ENCODE measurements at regions not wholly inside any gene's neighbourhood (a gene's known extent, or its start where the extent isn't known, plus 50 kb on each side); places are given as distances from the start of the nearest gene placed in this dataset.
A peak's percentile ranks its signal among the peaks of the same experiment; 100 is the strongest.
"Not testable (repeated sequence)": the region's sequence is repeated elsewhere in the genome, so short reads cannot be mapped to it uniquely, and the experiment has no call there.

DNA sequence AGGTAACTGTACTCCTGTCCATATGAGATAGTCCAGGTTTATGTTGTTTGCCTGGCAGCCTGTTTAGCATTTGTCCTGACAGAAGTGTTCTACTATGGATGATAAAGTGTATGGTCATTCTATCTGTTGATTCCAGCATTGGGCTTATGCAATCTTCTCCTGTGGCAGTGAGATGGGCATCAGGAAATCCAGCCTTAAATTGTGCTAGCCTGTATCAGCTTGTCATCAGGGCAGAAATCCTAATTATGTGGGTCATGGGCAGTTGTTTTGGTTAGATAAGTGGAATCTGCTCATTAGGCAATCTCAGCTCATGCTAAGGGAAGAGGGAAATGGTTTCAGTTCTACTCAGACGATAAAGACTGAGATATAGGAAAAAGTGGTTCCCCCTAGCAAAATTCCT, 247.4 kb upstream of the CHD1 start:
- DNase-seq, result peak; percentile 42 to 74

DNA sequence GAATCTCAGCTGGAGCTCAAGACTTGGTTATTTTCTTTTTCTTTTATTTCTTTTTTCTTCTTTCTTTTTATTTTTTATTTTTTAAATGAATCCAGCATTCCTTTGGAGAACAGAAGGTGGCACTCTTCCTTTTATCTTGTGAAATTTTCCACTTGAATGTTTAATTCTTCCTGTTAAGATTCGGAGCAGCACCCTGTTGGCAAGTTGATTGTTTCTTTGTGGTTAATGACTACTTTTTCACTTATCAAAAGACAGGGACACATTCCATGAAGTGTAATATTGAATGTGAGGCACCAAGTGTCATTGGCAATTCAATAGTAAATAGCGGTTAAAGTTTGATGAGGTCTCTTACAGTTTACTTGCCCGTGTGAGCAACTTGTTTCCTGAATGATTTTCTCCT, 240.5 kb upstream of the CHD1 start:
- H3K79me2 ChIP-seq (ENCODE audit: control insufficient read depth, insufficient read depth, low read length, poor library complexity), result no peaks in the 10 kb centered on the region
- H4K91ac ChIP-seq (ENCODE audit: low read depth, low read length), result no peak overlapping the region
- H2BK5ac ChIP-seq (ENCODE audit: low read depth, low read length, poor library complexity), result no peak overlapping the region
- no CpG with 5 or more reads among the region's 3 CpGs for WGBS (ENCODE audit: extremely low coverage, insufficient coverage, insufficient read length)
- no peaks in the 10 kb centered on the region for H3K79me1 ChIP-seq (ENCODE audit: low read length)
- no peaks in the 10 kb centered on the region for H3K27me3 ChIP-seq (ENCODE audit: insufficient read depth, low read length)
- H4K12ac ChIP-seq (ENCODE audit: low read depth, low read length), result no peak overlapping the region
- H3K23ac ChIP-seq (ENCODE audit: low read length), result no peak overlapping the region
- H3K36me3 ChIP-seq (ENCODE audit: control insufficient read depth in 1 of 2, insufficient read depth in 2 of 2, low read length in 2 of 2), result no peaks in the 10 kb centered on the region
- H3K18ac ChIP-seq (ENCODE audit: low read length), result no peak overlapping the region
- H3K4me2 ChIP-seq (ENCODE audit: low read length), result no peak overlapping the region
- H2AFZ ChIP-seq (ENCODE audit: insufficient read depth, low read length, poor library complexity), result no peak overlapping the region
- H3K4ac ChIP-seq (ENCODE audit: low read depth, low read length), result no peak overlapping the region
- DNase-seq, result peak in 1 of 2 donors; percentile 3
- H3K9me3 ChIP-seq (ENCODE audit: insufficient read depth, low read depth, low read length), result no peaks in the 10 kb centered on the region
- no peak overlapping the region for H2AK5ac ChIP-seq (ENCODE audit: low read length)
- no peak overlapping the region for H3K4me3 ChIP-seq (ENCODE audit: low read depth, low read length)
- no peak overlapping the region for H3K27ac ChIP-seq (ENCODE audit: low read depth, low read length)
- H3K4me1 ChIP-seq (ENCODE audit: control insufficient read depth in 1 of 2, insufficient read depth in 2 of 2, low read length in 2 of 2), result no peaks in the 10 kb centered on the region
- no peak overlapping the region for H2BK120ac ChIP-seq (ENCODE audit: insufficient read depth, low read length, poor library complexity)
- H3K9ac ChIP-seq (ENCODE audit: low read length), result no peak overlapping the region
- H2BK12ac ChIP-seq (ENCODE audit: low read length), result no peak overlapping the region
- H3K14ac ChIP-seq (ENCODE audit: low read length), result no peak overlapping the region
- no peak overlapping the region for H4K8ac ChIP-seq (ENCODE audit: low read depth, low read length)

More for the DNA sequence above, 247.4 kb upstream of the CHD1 start:
- H3K14ac ChIP-seq (ENCODE audit: low read length), result no peak overlapping the region
- no peak overlapping the region for H3K27ac ChIP-seq (ENCODE audit: low read depth, low read length)
- H3K18ac ChIP-seq (ENCODE audit: low read length), result no peak overlapping the region
- no peak overlapping the region for H3K4me2 ChIP-seq (ENCODE audit: low read length)
- H4K91ac ChIP-seq (ENCODE audit: low read depth, low read length), result no peak overlapping the region
- H2BK12ac ChIP-seq (ENCODE audit: low read length), result no peak overlapping the region
- H2BK5ac ChIP-seq (ENCODE audit: low read depth, low read length, poor library complexity), result no peak overlapping the region
- H3K27me3 ChIP-seq (ENCODE audit: insufficient read depth, low read length), result no peaks in the 10 kb centered on the region
- no peak overlapping the region for H3K23ac ChIP-seq (ENCODE audit: low read length)
- H3K9ac ChIP-seq (ENCODE audit: low read length), result no peak overlapping the region
- H2AK5ac ChIP-seq (ENCODE audit: low read length), result no peak overlapping the region
- no peak overlapping the region for H3K4ac ChIP-seq (ENCODE audit: low read depth, low read length)
- WGBS (ENCODE audit: extremely low coverage, insufficient coverage, insufficient read length), result no CpG with 5 or more reads among the region's 1 CpG
- no peaks in the 10 kb centered on the region for H3K4me1 ChIP-seq (ENCODE audit: control insufficient read depth in 1 of 2, insufficient read depth in 2 of 2, low read length in 2 of 2)
- H3K79me1 ChIP-seq (ENCODE audit: low read length), result no peaks in the 10 kb centered on the region
- H4K8ac ChIP-seq (ENCODE audit: low read depth, low read length), result no peak overlapping the region
- H3K79me2 ChIP-seq (ENCODE audit: control insufficient read depth, insufficient read depth, low read length, poor library complexity), result no peaks in the 10 kb centered on the region
- H4K12ac ChIP-seq (ENCODE audit: low read depth, low read length), result no peak overlapping the region
- no peaks in the 10 kb centered on the region for H3K9me3 ChIP-seq (ENCODE audit: insufficient read depth, low read depth, low read length)
- no peak overlapping the region for H2AFZ ChIP-seq (ENCODE audit: insufficient read depth, low read length, poor library complexity)
- no peaks in the 10 kb centered on the region for H3K36me3 ChIP-seq (ENCODE audit: control insufficient read depth in 1 of 2, insufficient read depth in 2 of 2, low read length in 2 of 2)
- H2BK120ac ChIP-seq (ENCODE audit: insufficient read depth, low read length, poor library complexity), result no peak overlapping the region
- no peak overlapping the region for H3K4me3 ChIP-seq (ENCODE audit: low read depth, low read length)

DNA sequence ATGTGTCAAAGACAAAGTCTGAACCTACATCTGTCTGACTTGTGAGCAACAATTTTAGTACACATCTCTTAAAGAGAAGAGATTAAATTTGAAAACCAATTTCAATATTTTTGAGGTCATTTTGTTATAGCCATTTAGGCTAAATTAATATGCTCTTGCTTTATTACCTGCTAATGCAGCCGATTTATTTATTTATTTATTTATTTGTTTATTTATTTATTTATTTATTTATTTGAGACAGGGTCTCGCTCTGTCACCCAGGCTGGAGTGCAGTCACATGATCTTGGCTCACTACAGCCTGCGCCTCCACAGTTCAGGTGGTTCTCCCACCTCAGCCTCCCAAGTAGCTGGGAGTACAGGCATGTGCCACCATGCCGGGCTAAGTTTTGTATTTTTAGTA, 232.7 kb upstream of the CHD1 start:
- not testable (repeated sequence) for H2BK12ac ChIP-seq (ENCODE audit: low read length); H3K36me3 ChIP-seq (ENCODE audit: control insufficient read depth in 1 of 2, insufficient read depth in 2 of 2, low read length in 2 of 2); H3K4me1 ChIP-seq (ENCODE audit: control insufficient read depth in 1 of 2, insufficient read depth in 2 of 2, low read length in 2 of 2); H3K9ac ChIP-seq (ENCODE audit: low read length); H3K27me3 ChIP-seq (ENCODE audit: insufficient read depth, low read length); H4K12ac ChIP-seq (ENCODE audit: low read depth, low read length); H4K91ac ChIP-seq (ENCODE audit: low read depth, low read length); H2BK120ac ChIP-seq (ENCODE audit: insufficient read depth, low read length, poor library complexity); H3K14ac ChIP-seq (ENCODE audit: low read length); H3K9me3 ChIP-seq (ENCODE audit: insufficient read depth, low read depth, low read length); H3K79me2 ChIP-seq (ENCODE audit: control insufficient read depth, insufficient read depth, low read length, poor library complexity); H2AK5ac ChIP-seq (ENCODE audit: low read length); H3K79me1 ChIP-seq (ENCODE audit: low read length); H2BK5ac ChIP-seq (ENCODE audit: low read depth, low read length, poor library complexity); DNase-seq; H3K23ac ChIP-seq (ENCODE audit: low read length); H2AFZ ChIP-seq (ENCODE audit: insufficient read depth, low read length, poor library complexity); H3K27ac ChIP-seq (ENCODE audit: low read depth, low read length); H3K4me2 ChIP-seq (ENCODE audit: low read length); H3K4me3 ChIP-seq (ENCODE audit: low read depth, low read length); H4K8ac ChIP-seq (ENCODE audit: low read depth, low read length); H3K18ac ChIP-seq (ENCODE audit: low read length); H3K4ac ChIP-seq (ENCODE audit: low read depth, low read length)
- WGBS (ENCODE audit: extremely low coverage, insufficient coverage, insufficient read length), result no CpG with 5 or more reads among the region's 4 CpGs

DNA sequence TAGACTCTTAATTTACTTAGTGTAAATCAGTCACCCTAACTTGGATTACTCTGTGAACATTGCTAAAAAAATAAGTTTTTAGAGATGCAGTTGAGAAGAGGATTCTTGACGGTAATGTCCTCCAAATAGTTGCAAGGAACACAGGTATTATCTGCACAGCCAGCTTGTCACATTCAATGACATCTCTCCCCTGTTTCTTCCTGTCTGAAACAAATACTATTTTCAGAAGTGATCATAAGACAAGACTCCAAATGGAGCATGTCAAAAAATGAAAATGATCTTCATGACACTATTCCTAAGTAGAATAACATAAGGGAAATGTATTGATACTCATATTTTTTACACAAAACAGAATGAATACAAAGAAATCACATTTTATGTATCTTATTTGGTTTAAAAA, 227.9 kb upstream of the CHD1 start:
- no peak overlapping the region for H3K4ac ChIP-seq (ENCODE audit: low read depth, low read length)
- no peak overlapping the region for H3K27ac ChIP-seq (ENCODE audit: low read depth, low read length)
- no peak overlapping the region for H2AFZ ChIP-seq (ENCODE audit: insufficient read depth, low read length, poor library complexity)
- H3K9ac ChIP-seq (ENCODE audit: low read length), result no peak overlapping the region
- WGBS (ENCODE audit: extremely low coverage, insufficient coverage, insufficient read length), result no CpG with 5 or more reads among the region's 1 CpG
- H3K23ac ChIP-seq (ENCODE audit: low read length), result no peak overlapping the region
- no peak overlapping the region for H2BK120ac ChIP-seq (ENCODE audit: insufficient read depth, low read length, poor library complexity)
- no peak overlapping the region for H3K4me3 ChIP-seq (ENCODE audit: low read depth, low read length)
- no peaks in the 10 kb centered on the region for H3K4me1 ChIP-seq (ENCODE audit: control insufficient read depth in 1 of 2, insufficient read depth in 2 of 2, low read length in 2 of 2)
- no peak overlapping the region for H3K4me2 ChIP-seq (ENCODE audit: low read length)
- no peaks in the 10 kb centered on the region for H3K9me3 ChIP-seq (ENCODE audit: insufficient read depth, low read depth, low read length)
- DNase-seq, result no peak
- no peaks in the 10 kb centered on the region for H3K79me1 ChIP-seq (ENCODE audit: low read length)
- H4K12ac ChIP-seq (ENCODE audit: low read depth, low read length), result no peak overlapping the region
- H3K79me2 ChIP-seq (ENCODE audit: control insufficient read depth, insufficient read depth, low read length, poor library complexity), result no peaks in the 10 kb centered on the region
- no peak overlapping the region for H3K18ac ChIP-seq (ENCODE audit: low read length)
- no peak overlapping the region for H4K91ac ChIP-seq (ENCODE audit: low read depth, low read length)
- no peak overlapping the region for H2BK12ac ChIP-seq (ENCODE audit: low read length)
- no peak overlapping the region for H2BK5ac ChIP-seq (ENCODE audit: low read depth, low read length, poor library complexity)
- no peak overlapping the region for H4K8ac ChIP-seq (ENCODE audit: low read depth, low read length)
- no peak overlapping the region for H2AK5ac ChIP-seq (ENCODE audit: low read length)
- H3K14ac ChIP-seq (ENCODE audit: low read length), result no peak overlapping the region
- H3K27me3 ChIP-seq (ENCODE audit: insufficient read depth, low read length), result no peaks in the 10 kb centered on the region
- H3K36me3 ChIP-seq (ENCODE audit: control insufficient read depth in 1 of 2, insufficient read depth in 2 of 2, low read length in 2 of 2), result no peaks in the 10 kb centered on the region
